Stimulated activated CD4-positive, alpha-beta T cell treated with anti-CD3 and anti-CD28 coated beads, Interleukin-1b, Interleukin-23, amount 100 ng/mL, for 4 hours (primary cell): ENCODE measurements at regions not wholly inside any gene's neighbourhood (a gene's known extent, or its start where the extent isn't known, plus 50 kb on each side); places are given as distances from the start of the nearest gene placed in this dataset.
"Not testable (repeated sequence)": the region's sequence is repeated elsewhere in the genome, so short reads cannot be mapped to it uniquely, and the experiment has no call there.

Experiments
- DNase-seq, 2 donors: peaks; one replicate each; pipeline ENCODE4 v3.0.0-alpha.2; 2020; ENCODE audit warnings: low read depth in 2 of 2

GRCh38 chr5:87785554-87786335, 373.0 kb upstream of the CCNH start:
- no peak for DNase-seq

- DNase-seq: no peak
Observed at GRCh38 chr5:87784879-87785495, 372.3 kb upstream of the CCNH start.

DNA sequence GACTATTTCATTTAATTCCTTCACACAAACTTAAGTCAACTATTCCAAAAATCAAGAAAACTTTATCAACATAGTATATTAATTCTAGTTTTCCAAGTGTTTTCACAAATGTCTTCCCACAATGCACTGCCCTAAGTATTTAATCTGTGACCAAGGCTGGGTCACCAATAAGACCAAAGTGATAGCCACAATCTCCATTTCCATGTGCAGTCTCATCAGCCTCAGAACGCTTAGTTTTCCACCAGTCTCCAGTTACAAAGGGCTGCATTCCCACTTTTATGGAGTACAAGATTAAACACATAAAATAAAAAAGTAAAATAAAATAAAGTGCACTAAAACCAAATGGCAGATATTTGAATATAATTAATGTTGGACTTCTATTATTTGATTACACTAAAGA, 371.6 kb upstream of the CCNH start:
- DNase-seq: no peak

- DNase-seq: no peak
Observed at GRCh38 chr5:87782916-87783315, 370.2 kb upstream of the CCNH start.

DNA sequence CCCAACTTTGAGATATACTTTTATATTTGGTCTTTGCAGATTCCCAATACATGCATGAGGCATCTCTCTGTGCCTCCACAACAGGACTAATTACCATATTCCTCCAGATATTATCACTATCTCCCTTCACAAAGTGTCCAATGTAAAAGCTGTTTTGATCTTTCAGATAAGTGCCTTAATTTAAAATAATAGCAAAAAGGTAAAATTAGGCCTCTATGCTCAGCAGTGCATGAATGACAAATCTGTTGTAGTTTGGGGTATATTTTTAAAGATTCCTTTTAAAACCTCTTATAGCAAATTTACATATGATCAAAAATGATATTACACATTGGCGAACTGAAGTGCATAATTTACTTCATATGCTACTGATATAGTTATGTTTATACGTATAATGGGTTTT, 369.2 kb upstream of the CCNH start:
- DNase-seq: no peak

GRCh38 chr5:87780831-87781760, 368.4 kb upstream of the CCNH start:
- peak; percentile 54 to 64 for DNase-seq

DNA sequence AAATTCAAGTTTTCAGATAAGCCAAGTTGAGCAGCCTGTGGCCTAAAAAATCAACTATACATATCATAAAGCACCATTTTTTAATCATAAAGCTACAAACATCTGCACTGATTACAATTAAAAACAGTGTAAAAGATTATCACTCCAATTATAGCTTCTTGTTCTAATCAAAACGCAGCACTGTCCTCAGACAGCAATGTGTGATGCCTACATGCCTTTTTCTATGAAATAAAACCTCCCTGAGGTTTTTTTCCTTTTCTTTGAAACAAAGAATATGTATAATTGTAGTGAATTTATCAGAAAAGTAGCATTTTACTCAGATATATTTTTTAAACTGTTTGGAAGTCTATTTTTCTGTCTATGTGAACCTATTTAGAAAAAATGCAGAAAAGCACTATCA, 366.1 kb upstream of the CCNH start:
- DNase-seq: no peak

GRCh38 chr5:87777877-87778276, 365.1 kb upstream of the CCNH start:
- DNase-seq: no peak

DNA sequence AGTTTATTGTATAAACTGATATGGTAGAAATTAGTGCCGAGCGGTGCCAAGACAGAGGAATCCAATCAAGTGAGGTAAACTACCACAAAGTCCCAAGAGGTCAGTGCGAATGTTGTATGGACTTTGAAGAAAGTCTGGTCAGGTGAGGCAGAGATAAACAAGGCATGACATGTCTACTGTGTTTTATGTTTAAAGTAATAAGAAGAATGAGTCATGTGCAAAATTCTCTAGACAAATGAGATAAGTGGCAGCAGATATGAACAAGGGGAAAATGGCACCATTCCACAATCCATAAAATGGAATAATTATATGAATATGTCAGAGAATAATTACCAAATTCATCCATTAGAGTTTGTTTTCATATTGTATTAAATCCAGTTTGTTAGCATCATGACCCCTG, 364.1 kb upstream of the CCNH start:
- no peak for DNase-seq

GRCh38 chr5:87776302-87776701, 363.6 kb upstream of the CCNH start:
- not testable (repeated sequence) for DNase-seq

- DNase-seq: no peak
Observed at GRCh38 chr5:87775228-87775627, 362.5 kb upstream of the CCNH start.

GRCh38 chr5:87774804-87775203, 362.1 kb upstream of the CCNH start:
- no peak for DNase-seq

- no peak for DNase-seq
Observed at GRCh38 chr5:87770601-87771121, 357.9 kb upstream of the CCNH start.

DNA sequence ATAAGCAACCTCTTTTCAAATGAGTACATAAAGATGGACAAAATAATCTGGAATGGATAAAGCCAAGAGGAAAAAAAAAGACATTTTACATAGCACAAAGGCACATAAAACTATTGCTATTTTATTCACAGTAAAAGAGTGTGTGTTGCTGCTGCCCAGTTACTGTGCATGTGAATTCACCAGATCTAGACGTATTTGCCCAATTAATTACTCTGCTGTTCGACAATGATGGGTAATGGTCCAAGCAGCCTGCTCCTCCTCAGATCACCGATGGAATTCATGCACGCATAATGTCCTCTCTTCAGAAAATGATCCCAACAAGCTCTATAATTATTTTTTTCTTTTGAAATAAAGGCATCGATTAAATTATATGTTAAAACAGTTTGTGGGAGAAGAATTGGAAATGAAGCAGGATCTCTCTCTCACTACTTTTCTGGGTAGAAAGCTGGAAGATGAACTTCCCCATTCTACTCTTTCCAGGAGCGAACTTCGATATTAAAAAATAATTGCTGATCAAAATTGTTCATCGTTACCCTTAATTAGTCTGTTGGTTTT, 357.4 kb upstream of the CCNH start:
- no peak for DNase-seq

- DNase-seq: no peak
Observed at GRCh38 chr5:87769157-87769556, 356.4 kb upstream of the CCNH start.

DNA sequence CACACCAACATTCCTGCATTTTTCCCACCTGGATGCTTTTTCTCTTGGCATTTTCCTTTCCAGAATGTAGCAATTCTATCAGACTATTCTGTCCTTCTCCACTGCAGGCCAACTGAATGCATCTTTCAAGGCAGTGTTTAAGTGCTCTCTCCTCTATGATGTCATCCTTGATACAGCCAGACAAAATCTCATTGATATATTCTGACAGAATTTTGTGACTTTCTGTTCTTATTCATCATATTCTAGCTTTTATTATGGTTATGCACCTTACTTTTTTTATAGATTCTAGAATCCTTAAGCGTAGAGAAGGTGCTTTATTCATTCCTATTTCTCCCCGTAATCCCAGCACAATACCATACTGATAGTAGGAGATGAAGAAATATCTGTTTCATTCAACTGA, 355.5 kb upstream of the CCNH start:
- no peak for DNase-seq

GRCh38 chr5:87765009-87765408, 352.3 kb upstream of the CCNH start:
- DNase-seq: no peak

- DNase-seq: no peak
Observed at GRCh38 chr5:87762631-87763030, 349.9 kb upstream of the CCNH start.

GRCh38 chr5:87756951-87757350, 344.2 kb upstream of the CCNH start:
- no peak for DNase-seq

GRCh38 chr5:87755360-87755759, 342.6 kb upstream of the CCNH start:
- DNase-seq: no peak

GRCh38 chr5:87754009-87754757, 341.5 kb upstream of the CCNH start:
- DNase-seq: no peak
